ENCODE measurements at regions not wholly inside any gene's neighbourhood (a gene's known extent, or its start where the extent isn't known, plus 50 kb on each side); places are given as distances from the start of the nearest gene placed in this dataset.

GRCh38 chr6:10330515-10330914 is 84.4 kb downstream of the TFAP2A start:
- H3K4me2 ChIP-seq (replicated peaks; ENCODE audit: extremely low read depth, low read length, poor library complexity, severe bottlenecking), result no peak overlapping the region
- no peak for TF ChIP-seq CTCF (IDR thresholded peaks at IDR 0.05)
- DNase-seq, result no peak
- H3K27ac Mint-ChIP-seq, result no peak overlapping the region
- peaks cover 0 to 4% (median 1%) of the 10 kb centered on the region in 3 donors for H3K27me3 Mint-ChIP-seq (ENCODE audit: low read depth in 3 of 3)
- 88% methylated on average over 1 of the region's 2 CpGs for WGBS (ENCODE audit: insufficient coverage)
- H3K4me1 Mint-ChIP-seq, result no peaks in the 10 kb centered on the region
- H3K9me3 Mint-ChIP-seq, result peaks cover 0 to 2% (median 0%) of the 10 kb centered on the region in 7 donors
- H3K9ac ChIP-seq (ENCODE audit: insufficient read depth, low read length, poor library complexity, severe bottlenecking), result no peak overlapping the region
- no peaks in the 10 kb centered on the region for H3K4me1 ChIP-seq (ENCODE audit: control insufficient read depth in 1 of 2, insufficient read depth in 2 of 2, low read length in 2 of 2)
- no peaks in the 10 kb centered on the region for H3K36me3 Mint-ChIP-seq
- no peaks in the 10 kb centered on the region for H3K36me3 ChIP-seq (replicated peaks in 1 of 2; ENCODE audit: control insufficient read depth in 1 of 2, insufficient read depth in 2 of 2, low read length in 2 of 2)
- intact Hi-C loops (cut with micrococcal nuclease), result no loop called here
- H3K4me3 Mint-ChIP-seq, result no peak overlapping the region
- H2AFZ ChIP-seq (ENCODE audit: insufficient read depth, low read depth, low read length, poor library complexity, severe bottlenecking), result no peak overlapping the region
- H3K27ac ChIP-seq (ENCODE audit: low read depth in 1 of 2, low read length in 2 of 2), result no peak overlapping the region
- no peaks in the 10 kb centered on the region for H3K27me3 ChIP-seq (ENCODE audit: control insufficient read depth in 2 of 2, insufficient read depth in 2 of 2, low read length in 2 of 2)
- H3K4me3 ChIP-seq (replicated peaks in 1 of 3; ENCODE audit: low read depth in 2 of 3, low read length in 3 of 3), result no peak overlapping the region
- no peaks in the 10 kb centered on the region for H3K9me3 ChIP-seq (replicated peaks in 1 of 2; ENCODE audit: control insufficient read depth in 1 of 2, insufficient read depth in 1 of 2, low read length in 2 of 2)
- no peaks in the 10 kb centered on the region for H4K20me1 ChIP-seq (ENCODE audit: insufficient read depth, low read length)
- no peaks in the 10 kb centered on the region for H3K79me2 ChIP-seq (ENCODE audit: insufficient read depth, low read length)

DNA sequence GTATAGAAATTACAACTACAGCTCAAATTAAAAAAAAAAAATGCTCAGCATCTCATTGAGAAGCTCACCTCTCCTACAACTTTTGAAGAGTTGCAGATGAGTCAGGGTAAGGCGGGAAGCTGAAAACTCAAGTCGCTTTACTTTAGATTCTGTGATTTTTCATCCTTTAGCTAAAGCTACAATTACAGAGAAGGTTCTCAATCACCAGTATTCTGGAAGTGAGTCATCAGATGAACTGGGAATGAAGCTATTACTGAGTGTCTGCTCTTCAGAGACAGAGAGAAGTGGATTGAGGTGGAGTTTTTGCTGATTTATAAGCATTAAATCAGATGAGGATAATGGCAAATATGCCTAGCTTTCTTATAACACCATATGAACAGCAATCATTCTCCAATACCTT is 91.9 kb downstream of the TFAP2A start:
- DNase-seq, result no peak
- H3K4me2 ChIP-seq (replicated peaks; ENCODE audit: extremely low read depth, low read length, poor library complexity, severe bottlenecking), result no peak overlapping the region
- TF ChIP-seq CTCF (IDR thresholded peaks at IDR 0.05), result no peak
- no peak overlapping the region for H3K9ac ChIP-seq (ENCODE audit: insufficient read depth, low read length, poor library complexity, severe bottlenecking)
- no CpG with 5 or more reads among the region's 2 CpGs for WGBS (ENCODE audit: insufficient coverage)
- no peaks in the 10 kb centered on the region for H3K79me2 ChIP-seq (ENCODE audit: insufficient read depth, low read length)
- H4K20me1 ChIP-seq (ENCODE audit: insufficient read depth, low read length), result no peaks in the 10 kb centered on the region
- H3K27me3 ChIP-seq (ENCODE audit: control insufficient read depth in 2 of 2, insufficient read depth in 2 of 2, low read length in 2 of 2), result no peaks in the 10 kb centered on the region
- no peaks in the 10 kb centered on the region for H3K36me3 ChIP-seq (replicated peaks in 1 of 2; ENCODE audit: control insufficient read depth in 1 of 2, insufficient read depth in 2 of 2, low read length in 2 of 2)
- no peak overlapping the region for H2AFZ ChIP-seq (ENCODE audit: insufficient read depth, low read depth, low read length, poor library complexity, severe bottlenecking)
- peaks cover 7 to 12% of the 10 kb centered on the region in 2 donors for H3K9me3 ChIP-seq (replicated peaks in 1 of 2; ENCODE audit: control insufficient read depth in 1 of 2, insufficient read depth in 1 of 2, low read length in 2 of 2)
- no peaks in the 10 kb centered on the region for H3K4me1 Mint-ChIP-seq
- peaks cover 4 to 14% (median 8%) of the 10 kb centered on the region in 7 donors for H3K9me3 Mint-ChIP-seq
- no peak overlapping the region for H3K4me3 ChIP-seq (replicated peaks in 1 of 3; ENCODE audit: low read depth in 2 of 3, low read length in 3 of 3)
- H3K4me3 Mint-ChIP-seq, result no peak overlapping the region
- no peak overlapping the region for H3K27ac ChIP-seq (ENCODE audit: low read depth in 1 of 2, low read length in 2 of 2)
- no peak overlapping the region for H3K27ac Mint-ChIP-seq
- intact Hi-C loops (cut with micrococcal nuclease), result no loop called here
- H3K4me1 ChIP-seq (ENCODE audit: control insufficient read depth in 1 of 2, insufficient read depth in 2 of 2, low read length in 2 of 2), result no peaks in the 10 kb centered on the region
- peaks cover 0 to 7% (median 6%) of the 10 kb centered on the region in 3 donors for H3K27me3 Mint-ChIP-seq (ENCODE audit: low read depth in 3 of 3)
- no peaks in the 10 kb centered on the region for H3K36me3 Mint-ChIP-seq
